Loucy (cell line): ENCODE measurements at regions not wholly inside any gene's neighbourhood (a gene's known extent, or its start where the extent isn't known, plus 50 kb on each side); places are given as distances from the start of the nearest gene placed in this dataset.

Source experiments
- H2AFZ ChIP-seq: fragments of 200-600 bp; sonication (generic); 2 replicates; pipeline ENCODE4 v1.6.0; 2016; ENCODE audit warnings: antibody characterized with exemption, mild to moderate bottlenecking, low read length, moderate library complexity
- H3F3A ChIP-seq: fragments of 200-600 bp; 2 replicates; pipeline ENCODE4 v1.6.0; 2016; ENCODE audit warnings: antibody characterized with exemption, low read depth, mild to moderate bottlenecking
- H3K27me3 ChIP-seq: fragments of 200-600 bp; sonication (generic); 2 replicates; pipeline ENCODE4 v1.6.1; 2014; ENCODE audit warnings: low read length, mild to moderate bottlenecking; ENCODE audit not compliant: insufficient read depth, poor library complexity, severe bottlenecking
- H3K36me3 ChIP-seq: fragments of 200-600 bp; sonication (generic); 2 replicates; pipeline ENCODE4 v1.6.1; 2016; ENCODE audit warnings: low read length; ENCODE audit not compliant: insufficient read depth
- H3K4me1 ChIP-seq: fragments of 200-600 bp; sonication (generic); 2 replicates; pipeline ENCODE4 v1.5.1; 2014; ENCODE audit warnings: low read length, mild to moderate bottlenecking; ENCODE audit not compliant: insufficient read depth, poor library complexity, severe bottlenecking
- H3K4me2 ChIP-seq: fragments of 200-600 bp; sonication (generic); 2 replicates; pipeline ENCODE4 v1.6.0; 2014; ENCODE audit warnings: antibody characterized with exemption, low read length, low read depth, mild to moderate bottlenecking; ENCODE audit not compliant: poor library complexity, severe bottlenecking
- H3K4me3 ChIP-seq: fragments of 200-600 bp; sonication (generic); 2 replicates; pipeline ENCODE4 v1.5.1; 2014; ENCODE audit warnings: low read length, mild to moderate bottlenecking, mixed read lengths; ENCODE audit not compliant: poor library complexity, severe bottlenecking
- H3K79me2 ChIP-seq: fragments of 200-600 bp; sonication (generic); 2 replicates; pipeline ENCODE4 v1.6.1; 2014; ENCODE audit warnings: low read length; ENCODE audit not compliant: insufficient read depth
- H3K9ac ChIP-seq: fragments of 200-600 bp; sonication (generic); 2 replicates; pipeline ENCODE4 v1.6.0; 2014; ENCODE audit warnings: mild to moderate bottlenecking, low read depth, low read length, moderate library complexity; ENCODE audit not compliant: poor library complexity, severe bottlenecking
- H3K9me2 ChIP-seq: fragments of 200-600 bp; sonication (generic); replicated peaks from 2 replicates; pipeline ENCODE4 v1.6.1; 2016; ENCODE audit warnings: low read depth, low read length, mixed read lengths
- H3K9me3 ChIP-seq: fragments of 200-600 bp; sonication (generic); 2 replicates; pipeline ENCODE4 v1.6.1; 2014; ENCODE audit warnings: mild to moderate bottlenecking, antibody characterized with exemption, low read length, low read depth; ENCODE audit not compliant: insufficient read depth
- H4K20me1 ChIP-seq: fragments of 200-600 bp; sonication (generic); 2 replicates; pipeline ENCODE4 v1.6.0; 2014; ENCODE audit warnings: antibody characterized with exemption, low read length, mild to moderate bottlenecking; ENCODE audit not compliant: insufficient read depth, poor library complexity, severe bottlenecking
- CTCF ChIP-seq: fragments of 200-600 bp; sonication (generic); conservative IDR thresholded peaks from 2 replicates; pipeline ENCODE4 v1.5.1; 2014; ENCODE audit warnings: mild to moderate bottlenecking, antibody characterized with exemption, low read length
- EZH2phosphoT487 ChIP-seq: fragments of 200-600 bp; IDR thresholded peaks from 2 replicates; pipeline ENCODE4 v1.6.1; 2018; ENCODE audit warnings: antibody characterized with exemption, mild to moderate bottlenecking, moderate library complexity, borderline replicate concordance

GRCh38 chr4:27270435-27270834, 409.8 kb downstream of the STIM2 start:
- Histone ChIP-seq H2AFZ (no peak overlapping the region), H3K9me2 (no peaks in the 10 kb centered on the region), H3K4me3 (no peak overlapping the region), H3K9me3 (no peaks in the 10 kb centered on the region), H3K9ac (no peak overlapping the region), H3K36me3 (no peaks in the 10 kb centered on the region), H3K4me1 (no peaks in the 10 kb centered on the region), H3F3A (no peaks in the 10 kb centered on the region), H3K27me3 (no peaks in the 10 kb centered on the region), H3K79me2 (no peaks in the 10 kb centered on the region), H4K20me1 (no peaks in the 10 kb centered on the region), H3K4me2 (no peak overlapping the region)
- no peak for TF ChIP-seq CTCF
- TF ChIP-seq EZH2phosphoT487, result no peak

GRCh38 chr4:27271555-27271954, 410.9 kb downstream of the STIM2 start:
- Histone ChIP-seq H3K79me2 (no peaks in the 10 kb centered on the region), H3K4me1 (no peaks in the 10 kb centered on the region), H3K9ac (no peak overlapping the region), H3K9me2 (no peaks in the 10 kb centered on the region), H4K20me1 (no peaks in the 10 kb centered on the region), H3K36me3 (no peaks in the 10 kb centered on the region), H3K4me3 (no peak overlapping the region), H3K9me3 (no peaks in the 10 kb centered on the region), H3K4me2 (no peak overlapping the region), H2AFZ (no peak overlapping the region), H3F3A (no peaks in the 10 kb centered on the region), H3K27me3 (no peaks in the 10 kb centered on the region)
- TF ChIP-seq EZH2phosphoT487 (no peak), CTCF (no peak)

GRCh38 chr4:27272217-27272616, 411.6 kb downstream of the STIM2 start:
- Histone ChIP-seq H3K27me3 (no peaks in the 10 kb centered on the region), H3K9ac (no peak overlapping the region), H3F3A (no peaks in the 10 kb centered on the region), H3K9me3 (no peaks in the 10 kb centered on the region), H4K20me1 (no peaks in the 10 kb centered on the region), H3K4me1 (no peaks in the 10 kb centered on the region), H3K79me2 (no peaks in the 10 kb centered on the region), H3K9me2 (no peaks in the 10 kb centered on the region), H3K4me2 (no peak overlapping the region), H3K4me3 (no peak overlapping the region), H2AFZ (no peak overlapping the region), H3K36me3 (no peaks in the 10 kb centered on the region)
- TF ChIP-seq CTCF (no peak), EZH2phosphoT487 (no peak)
